GM23338 (cell line): ENCODE measurements at regions not wholly inside any gene's neighbourhood (a gene's known extent, or its start where the extent isn't known, plus 50 kb on each side); places are given as distances from the start of the nearest gene placed in this dataset.

Experiments
- ATAC-seq: fragments of 200-7000 bp; cut with Tn5 transposase; 3 replicates; pipeline ENCODE4 v1.9.1; 2020
- DNase-seq: peaks from one replicate; pipeline ENCODE4 v3.0.0-alpha.2; 2015; ENCODE audit warnings: low spot score
- H2AFZ ChIP-seq: fragments of 200-600 bp; sonication (generic); 2 replicates; pipeline ENCODE4 v1.8.0; 2016; ENCODE audit warnings: antibody characterized with exemption, mild to moderate bottlenecking, moderate library complexity
- H3F3A ChIP-seq: fragments of 200-600 bp; sonication (generic); replicated peaks from 2 replicates; pipeline ENCODE4 v1.8.0; 2017; ENCODE audit warnings: antibody characterized with exemption, mixed run types, low read depth
- H3K27ac ChIP-seq: fragments of 200-600 bp; sonication (generic); 2 replicates; pipeline ENCODE4 v1.6.1; 2016; ENCODE audit warnings: low read depth
- H3K27me3 ChIP-seq: fragments of 200-600 bp; sonication (generic); 2 replicates; pipeline ENCODE4 v1.8.0; 2016; ENCODE audit warnings: mild to moderate bottlenecking, mixed run types, moderate library complexity; ENCODE audit not compliant: insufficient read depth
- H3K36me3 ChIP-seq: fragments of 200-600 bp; sonication (generic); 2 replicates; pipeline ENCODE4 v1.8.0; 2016; ENCODE audit warnings: mild to moderate bottlenecking; ENCODE audit not compliant: insufficient read depth
- H3K4me1 ChIP-seq: fragments of 200-600 bp; sonication (generic); 2 replicates; pipeline ENCODE4 v1.8.0; 2016; ENCODE audit warnings: mild to moderate bottlenecking, moderate library complexity; ENCODE audit not compliant: insufficient read depth
- H3K4me2 ChIP-seq: fragments of 200-600 bp; sonication (generic); 2 replicates; pipeline ENCODE4 v1.7.1; 2017; ENCODE audit warnings: mixed run types
- H3K4me3 ChIP-seq: fragments of 200-600 bp; sonication (generic); 2 replicates; pipeline ENCODE4 v1.6.1; 2016; ENCODE audit warnings: mixed run types
- H3K79me2 ChIP-seq: fragments of 200-600 bp; sonication (generic); replicated peaks from 2 replicates; pipeline ENCODE4 v1.8.0; 2017; ENCODE audit warnings: mild to moderate bottlenecking; ENCODE audit not compliant: insufficient read depth
- H3K9me2 ChIP-seq: fragments of 200-600 bp; sonication (generic); 2 replicates; pipeline ENCODE4 v1.8.0; 2017; ENCODE audit not compliant: insufficient read depth
- H4K20me1 ChIP-seq: fragments of 200-600 bp; sonication (generic); replicated peaks from 2 replicates; pipeline ENCODE4 v1.8.0; 2017; ENCODE audit warnings: mild to moderate bottlenecking; ENCODE audit not compliant: insufficient read depth
- H3K27ac Mint-ChIP-seq: 2 replicates; pipeline ENCODE4 v1.8.0; 2020; ENCODE audit warnings: inconsistent platforms, mild to moderate bottlenecking, moderate library complexity, mixed read lengths
- H3K27me3 Mint-ChIP-seq: 3 replicates; pipeline ENCODE4 v1.8.0; 2022; ENCODE audit warnings: low read depth, mild to moderate bottlenecking, moderate library complexity, mixed read lengths, inconsistent platforms; ENCODE audit not compliant: insufficient read depth, poor library complexity
- H3K36me3 Mint-ChIP-seq: 3 replicates; pipeline ENCODE4 v1.8.0; 2021; ENCODE audit warnings: low read depth, mild to moderate bottlenecking, inconsistent platforms, moderate library complexity, mixed read lengths
- H3K4me1 Mint-ChIP-seq: 3 replicates; pipeline ENCODE4 v1.8.0; 2020; ENCODE audit warnings: mild to moderate bottlenecking, inconsistent platforms, mixed read lengths
- H3K4me3 Mint-ChIP-seq: 3 replicates; pipeline ENCODE4 v1.8.0; 2021; ENCODE audit warnings: moderate library complexity, mild to moderate bottlenecking, inconsistent platforms, mixed read lengths
- H3K9me3 Mint-ChIP-seq: 3 replicates; pipeline ENCODE4 v1.8.0; 2020; ENCODE audit warnings: moderate library complexity, mild to moderate bottlenecking, inconsistent platforms, mixed read lengths
- CREB1 ChIP-seq: fragments of 250-450 bp; sonication (Bioruptor Pico); IDR thresholded peaks from 2 replicates; pipeline ENCODE4 v1.5.0; 2020; ENCODE audit warnings: low read depth, mild to moderate bottlenecking, moderate library complexity
- ETS1 ChIP-seq: IDR thresholded peaks from 2 replicates; pipeline ENCODE4 v1.6.1; 2016; ENCODE audit warnings: antibody characterized with exemption
- EZH2 ChIP-seq: fragments of 200-600 bp; sonication (generic); IDR thresholded peaks from one replicate; pipeline ENCODE4 v1.8.0; 2017; ENCODE audit warnings: antibody characterized with exemption, mild to moderate bottlenecking, low read depth; ENCODE audit not compliant: unreplicated experiment
- EZH2phosphoT487 ChIP-seq: fragments of 200-600 bp; sonication (generic); IDR thresholded peaks from one replicate; pipeline ENCODE4 v1.8.1; 2018; ENCODE audit warnings: antibody characterized with exemption; ENCODE audit not compliant: unreplicated experiment
- JUNB ChIP-seq: IDR thresholded peaks from one replicate; pipeline ENCODE4 v1.6.1; 2016; ENCODE audit warnings: antibody characterized with exemption; ENCODE audit not compliant: unreplicated experiment
- NANOG ChIP-seq: IDR thresholded peaks from 2 replicates; pipeline ENCODE4 v1.6.1; 2016; ENCODE audit warnings: antibody characterized with exemption, borderline replicate concordance
- POLR2AphosphoS5 ChIP-seq: IDR thresholded peaks from 2 replicates; pipeline ENCODE4 v1.6.1; 2016; ENCODE audit warnings: antibody characterized with exemption, low read depth
- REST ChIP-seq: IDR thresholded peaks from one replicate; pipeline ENCODE4 v1.6.1; 2018; ENCODE audit warnings: antibody characterized with exemption; ENCODE audit not compliant: unreplicated experiment
- ZNF114 ChIP-seq: fragments of 250-450 bp; sonication (Bioruptor Pico); IDR thresholded peaks from 2 replicates; pipeline ENCODE4 v1.5.0; 2020; ENCODE audit warnings: mild to moderate bottlenecking, moderate library complexity
- ZNF331 ChIP-seq: fragments of 250-450 bp; sonication (Bioruptor Pico); IDR thresholded peaks from 2 replicates; pipeline ENCODE4 v1.5.0; 2020; ENCODE audit warnings: low read depth, mild to moderate bottlenecking, moderate library complexity

GRCh38 chr13:86309881-86310280, 510.7 kb upstream of the SLITRK6 start:
- no peak for ATAC-seq
- no peak for TF ChIP-seq REST
- TF ChIP-seq ETS1: no peak
- Histone ChIP-seq H3K27me3 (no peaks in the 10 kb centered on the region), H3K4me3 (no peak overlapping the region), H4K20me1 (no peaks in the 10 kb centered on the region), H3K36me3 (no peaks in the 10 kb centered on the region), H3F3A (no peaks in the 10 kb centered on the region), H3K4me1 (no peaks in the 10 kb centered on the region), H3K79me2 (no peaks in the 10 kb centered on the region), H2AFZ (no peak overlapping the region), H3K9me2 (no peaks in the 10 kb centered on the region), H3K4me2 (no peak overlapping the region), H3K27ac (no peak overlapping the region)
- no peak overlapping the region for H3K4me3 Mint-ChIP-seq
- no peaks in the 10 kb centered on the region for H3K36me3 Mint-ChIP-seq
- no peaks in the 10 kb centered on the region for H3K27me3 Mint-ChIP-seq
- DNase-seq: no peak
- H3K9me3 Mint-ChIP-seq: no peaks in the 10 kb centered on the region
- H3K4me1 Mint-ChIP-seq: no peaks in the 10 kb centered on the region
- no peak overlapping the region for H3K27ac Mint-ChIP-seq

GRCh38 chr13:86313421-86313820, 514.2 kb upstream of the SLITRK6 start:
- no peaks in the 10 kb centered on the region for H3F3A ChIP-seq
- Mint-ChIP-seq H3K27ac (no peak overlapping the region), H3K36me3 (no peaks in the 10 kb centered on the region), H3K27me3 (no peaks in the 10 kb centered on the region), H3K9me3 (no peaks in the 10 kb centered on the region), H3K4me3 (no peak overlapping the region), H3K4me1 (no peaks in the 10 kb centered on the region)
- H3K9me2 ChIP-seq: no peaks in the 10 kb centered on the region
- no peak overlapping the region for H3K4me3 ChIP-seq
- no peaks in the 10 kb centered on the region for H3K36me3 ChIP-seq
- no peak overlapping the region for H2AFZ ChIP-seq
- H3K27me3 ChIP-seq: no peaks in the 10 kb centered on the region
- no peak for DNase-seq
- no peaks in the 10 kb centered on the region for H3K4me1 ChIP-seq
- H3K27ac ChIP-seq: no peak overlapping the region
- no peaks in the 10 kb centered on the region for H3K79me2 ChIP-seq
- ATAC-seq: no peak
- TF ChIP-seq ZNF114 (CRISPR knock-in tag): no peak
- TF ChIP-seq ZNF331 (CRISPR knock-in tag): no peak
- TF ChIP-seq EZH2phosphoT487: no peak
- no peak for TF ChIP-seq EZH2
- no peak for TF ChIP-seq ETS1
- no peak for TF ChIP-seq JUNB
- no peak for TF ChIP-seq CREB1
- TF ChIP-seq NANOG: no peak
- no peak for TF ChIP-seq POLR2AphosphoS5
- no peak overlapping the region for H3K4me2 ChIP-seq
- no peaks in the 10 kb centered on the region for H4K20me1 ChIP-seq
